ENCODE measurements at regions not wholly inside any gene's neighbourhood (a gene's known extent, or its start where the extent isn't known, plus 50 kb on each side); places are given as distances from the start of the nearest gene placed in this dataset.
"Not testable (repeated sequence)": the region's sequence is repeated elsewhere in the genome, so short reads cannot be mapped to it uniquely, and the experiment has no call there.

DNA sequence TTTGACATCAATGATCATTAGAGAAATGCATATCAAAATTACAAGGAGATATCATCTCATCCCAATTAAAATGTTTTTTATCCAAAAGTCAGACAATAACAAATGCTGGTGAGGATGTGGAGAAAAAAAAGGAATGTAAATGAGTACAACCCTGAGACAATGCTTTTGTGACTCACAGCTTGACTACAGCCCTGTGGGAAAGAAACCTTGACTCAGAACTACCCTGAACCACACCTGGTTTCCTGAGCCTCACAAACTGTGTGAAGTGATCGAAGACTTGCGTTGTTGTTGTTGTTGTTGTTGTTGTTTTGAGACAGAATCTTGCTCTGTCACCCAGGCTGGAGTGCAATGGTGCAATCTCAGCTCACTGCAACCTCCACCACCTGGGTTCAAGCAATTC is 266.6 kb upstream of the MYT1L start:
- Mint-ChIP-seq H3K9me3 (no peaks in the 10 kb centered on the region), H3K27me3 (no peaks in the 10 kb centered on the region), H3K27ac (ENCODE audit: low read depth) (no peak overlapping the region), H3K4me1 (no peaks in the 10 kb centered on the region), H3K4me3 (no peak overlapping the region), H3K36me3 (ENCODE audit: insufficient read depth) (no peaks in the 10 kb centered on the region)
- DNase-seq (ENCODE audit: low spot score in 2 of 2) = no peak
- no peak for ATAC-seq (replicated peaks; ENCODE audit: extremely low read depth, poor library complexity, severe bottlenecking)

GRCh38 chr2:2591542-2591940 is 260.5 kb upstream of the MYT1L start:
- Mint-ChIP-seq H3K36me3 (ENCODE audit: insufficient read depth) (no peaks in the 10 kb centered on the region), H3K27ac (ENCODE audit: low read depth) (no peak overlapping the region), H3K27me3 (no peaks in the 10 kb centered on the region), H3K9me3 (no peaks in the 10 kb centered on the region), H3K4me1 (no peaks in the 10 kb centered on the region), H3K4me3 (no peak overlapping the region)
- no peak for ATAC-seq (replicated peaks; ENCODE audit: extremely low read depth, poor library complexity, severe bottlenecking)
- DNase-seq (ENCODE audit: low spot score in 2 of 2) = no peak

- no peaks in the 10 kb centered on the region for H3K36me3 Mint-ChIP-seq (ENCODE audit: insufficient read depth)
- DNase-seq (ENCODE audit: low spot score in 2 of 2) (no peak), ATAC-seq (replicated peaks; ENCODE audit: extremely low read depth, poor library complexity, severe bottlenecking) (no peak)
- H3K4me1 Mint-ChIP-seq = no peaks in the 10 kb centered on the region
- H3K27me3 Mint-ChIP-seq = no peaks in the 10 kb centered on the region
- H3K4me3 Mint-ChIP-seq = no peak overlapping the region
- H3K9me3 Mint-ChIP-seq = no peaks in the 10 kb centered on the region
- no peak overlapping the region for H3K27ac Mint-ChIP-seq (ENCODE audit: low read depth)
Measured at GRCh38 chr2:2590841-2591541, 259.9 kb upstream of the MYT1L start.

GRCh38 chr2:2590141-2590540 is 259.1 kb upstream of the MYT1L start:
- no peaks in the 10 kb centered on the region for H3K27me3 Mint-ChIP-seq
- H3K9me3 Mint-ChIP-seq = no peaks in the 10 kb centered on the region
- no peak for DNase-seq (ENCODE audit: low spot score in 2 of 2)
- H3K4me1 Mint-ChIP-seq = no peaks in the 10 kb centered on the region
- H3K4me3 Mint-ChIP-seq = no peak overlapping the region
- H3K27ac Mint-ChIP-seq (ENCODE audit: low read depth) = no peak overlapping the region
- no peaks in the 10 kb centered on the region for H3K36me3 Mint-ChIP-seq (ENCODE audit: insufficient read depth)
- ATAC-seq (replicated peaks; ENCODE audit: extremely low read depth, poor library complexity, severe bottlenecking) = no peak

GRCh38 chr2:2588777-2589176 is 257.7 kb upstream of the MYT1L start:
- Mint-ChIP-seq H3K36me3 (ENCODE audit: insufficient read depth) (no peaks in the 10 kb centered on the region), H3K27me3 (no peaks in the 10 kb centered on the region), H3K4me1 (no peaks in the 10 kb centered on the region), H3K9me3 (no peaks in the 10 kb centered on the region), H3K4me3 (no peak overlapping the region), H3K27ac (ENCODE audit: low read depth) (no peak overlapping the region)
- no peak for ATAC-seq (replicated peaks; ENCODE audit: extremely low read depth, poor library complexity, severe bottlenecking)
- no peak for DNase-seq (ENCODE audit: low spot score in 2 of 2)

DNA sequence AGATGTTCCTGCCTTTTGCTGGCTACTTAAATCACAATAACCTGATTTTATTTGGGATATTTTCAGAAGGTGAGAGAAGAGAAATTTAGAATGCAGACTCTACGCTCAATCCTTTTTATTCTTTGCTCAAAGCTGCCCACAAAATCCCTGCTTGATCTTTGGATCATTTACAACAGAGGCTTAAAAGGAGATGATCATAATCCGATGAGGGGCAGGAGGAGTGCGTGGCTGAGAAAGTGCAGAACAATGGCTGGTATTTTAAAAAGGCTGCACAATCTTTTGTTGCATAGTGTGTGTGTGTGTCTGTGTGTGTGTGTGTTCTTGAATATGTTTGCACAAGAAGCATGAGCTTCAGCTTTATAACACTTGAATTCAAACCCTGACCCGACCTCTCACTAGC is 256.3 kb upstream of the MYT1L start:
- Mint-ChIP-seq H3K4me3 (no peak overlapping the region), H3K27me3 (no peaks in the 10 kb centered on the region), H3K9me3 (no peaks in the 10 kb centered on the region), H3K36me3 (ENCODE audit: insufficient read depth) (no peaks in the 10 kb centered on the region), H3K4me1 (no peaks in the 10 kb centered on the region), H3K27ac (ENCODE audit: low read depth) (no peak overlapping the region)
- ATAC-seq (replicated peaks; ENCODE audit: extremely low read depth, poor library complexity, severe bottlenecking) (no peak), DNase-seq (ENCODE audit: low spot score in 2 of 2) (no peak)

- Mint-ChIP-seq H3K4me1 (no peaks in the 10 kb centered on the region), H3K4me3 (no peak overlapping the region), H3K27ac (ENCODE audit: low read depth) (no peak overlapping the region), H3K36me3 (ENCODE audit: insufficient read depth) (no peaks in the 10 kb centered on the region), H3K9me3 (no peaks in the 10 kb centered on the region), H3K27me3 (no peaks in the 10 kb centered on the region)
- DNase-seq (ENCODE audit: low spot score in 2 of 2) = no peak
- ATAC-seq (replicated peaks; ENCODE audit: extremely low read depth, poor library complexity, severe bottlenecking) = no peak
Measured at GRCh38 chr2:2586931-2587330, 255.9 kb upstream of the MYT1L start.

DNA sequence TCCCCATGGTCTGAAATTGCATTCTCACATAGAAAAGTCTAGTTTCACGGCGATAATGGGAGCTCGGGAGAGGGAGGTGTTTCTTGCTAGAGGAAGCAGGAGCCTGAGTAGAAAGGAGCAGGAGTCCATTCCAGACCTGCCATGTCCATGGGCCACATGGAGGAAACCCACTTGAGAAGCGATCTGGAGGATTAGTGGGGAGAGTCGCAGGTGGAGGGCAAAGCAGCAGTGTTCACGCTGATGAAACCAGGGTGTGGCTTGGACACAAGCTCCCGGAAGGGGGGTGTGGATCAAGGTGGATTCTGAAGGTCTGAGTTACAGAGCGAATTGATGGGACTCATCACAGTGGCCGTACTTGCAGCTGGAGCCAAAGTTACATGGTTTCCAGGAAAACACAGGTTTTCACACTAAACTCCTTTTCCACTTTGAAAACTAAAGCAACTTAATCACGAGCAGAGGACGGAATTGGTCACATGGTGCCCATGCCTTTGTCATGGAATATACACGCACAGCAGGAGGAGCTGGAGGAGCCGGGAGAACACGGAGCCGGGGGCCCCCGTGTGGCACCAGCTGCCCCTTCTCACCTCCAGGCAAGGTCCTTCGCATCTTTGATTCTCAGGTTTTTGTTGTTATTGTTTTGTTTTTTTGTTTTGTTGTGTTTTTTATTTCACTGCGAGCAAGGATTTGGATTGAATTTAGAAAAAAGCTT is 255.1 kb upstream of the MYT1L start:
- ATAC-seq (replicated peaks; ENCODE audit: extremely low read depth, poor library complexity, severe bottlenecking) (no peak), DNase-seq (ENCODE audit: low spot score in 2 of 2) (peak in 1 of 2 donors; percentile 1)
- no peaks in the 10 kb centered on the region for H3K9me3 Mint-ChIP-seq
- H3K27me3 Mint-ChIP-seq = no peaks in the 10 kb centered on the region
- H3K27ac Mint-ChIP-seq (ENCODE audit: low read depth) = no peak overlapping the region
- no peak overlapping the region for H3K4me3 Mint-ChIP-seq
- no peaks in the 10 kb centered on the region for H3K36me3 Mint-ChIP-seq (ENCODE audit: insufficient read depth)
- no peaks in the 10 kb centered on the region for H3K4me1 Mint-ChIP-seq

- Mint-ChIP-seq H3K4me1 (no peaks in the 10 kb centered on the region), H3K27me3 (no peaks in the 10 kb centered on the region), H3K9me3 (no peaks in the 10 kb centered on the region), H3K36me3 (ENCODE audit: insufficient read depth) (no peaks in the 10 kb centered on the region), H3K4me3 (no peak overlapping the region), H3K27ac (ENCODE audit: low read depth) (no peak overlapping the region)
- no peak for DNase-seq (ENCODE audit: low spot score in 2 of 2)
- no peak for ATAC-seq (replicated peaks; ENCODE audit: extremely low read depth, poor library complexity, severe bottlenecking)
Measured at GRCh38 chr2:2582998-2583545, 252.0 kb upstream of the MYT1L start.

- H3K27me3 Mint-ChIP-seq = no peaks in the 10 kb centered on the region
- no peaks in the 10 kb centered on the region for H3K9me3 Mint-ChIP-seq
- ATAC-seq (replicated peaks; ENCODE audit: extremely low read depth, poor library complexity, severe bottlenecking) = no peak
- no peak for DNase-seq (ENCODE audit: low spot score in 2 of 2)
- no peak overlapping the region for H3K4me3 Mint-ChIP-seq
- H3K4me1 Mint-ChIP-seq = no peaks in the 10 kb centered on the region
- H3K36me3 Mint-ChIP-seq (ENCODE audit: insufficient read depth) = no peaks in the 10 kb centered on the region
- H3K27ac Mint-ChIP-seq (ENCODE audit: low read depth) = no peak overlapping the region
Measured at GRCh38 chr2:2581331-2582159, 250.5 kb upstream of the MYT1L start.

GRCh38 chr2:2580841-2581240 is 249.8 kb upstream of the MYT1L start:
- H3K4me3 Mint-ChIP-seq; H3K4me1 Mint-ChIP-seq; H3K27me3 Mint-ChIP-seq; H3K36me3 Mint-ChIP-seq (ENCODE audit: insufficient read depth); DNase-seq (ENCODE audit: low spot score in 2 of 2); ATAC-seq (replicated peaks; ENCODE audit: extremely low read depth, poor library complexity, severe bottlenecking); H3K9me3 Mint-ChIP-seq; H3K27ac Mint-ChIP-seq (ENCODE audit: low read depth): not testable (repeated sequence)

DNA sequence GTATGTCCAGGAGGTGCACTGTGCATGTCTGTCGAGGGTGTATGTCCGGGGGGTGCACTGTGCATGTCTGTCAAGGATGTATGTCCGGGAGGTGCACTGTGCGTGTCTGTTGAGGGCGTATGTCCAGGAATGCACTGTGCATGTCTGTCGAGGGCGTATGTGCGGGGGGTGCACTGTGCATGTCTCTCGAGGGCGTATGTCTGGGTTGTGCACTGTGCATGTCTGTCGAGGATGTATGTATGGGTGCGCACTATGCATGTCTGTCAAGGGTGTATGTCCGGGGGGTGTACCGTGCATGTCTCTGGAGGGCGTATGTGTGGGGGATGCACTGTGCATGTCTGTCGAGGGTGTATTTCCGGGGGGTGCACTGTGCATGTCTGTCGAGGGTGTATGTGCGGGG is 249.3 kb upstream of the MYT1L start:
- Mint-ChIP-seq H3K9me3 (no peaks in the 10 kb centered on the region), H3K4me1 (no peaks in the 10 kb centered on the region), H3K27ac (ENCODE audit: low read depth) (no peak overlapping the region), H3K4me3 (no peak overlapping the region), H3K27me3 (no peaks in the 10 kb centered on the region), H3K36me3 (ENCODE audit: insufficient read depth) (no peaks in the 10 kb centered on the region)
- ATAC-seq (replicated peaks; ENCODE audit: extremely low read depth, poor library complexity, severe bottlenecking) (no peak), DNase-seq (ENCODE audit: low spot score in 2 of 2) (no peak)
